ENCODE measurements at regions not wholly inside any gene's neighbourhood (a gene's known extent, or its start where the extent isn't known, plus 50 kb on each side); places are given as distances from the start of the nearest gene placed in this dataset.
"Not testable (repeated sequence)": the region's sequence is repeated elsewhere in the genome, so short reads cannot be mapped to it uniquely, and the experiment has no call there.

- TF ChIP-seq CTCF (conservative IDR thresholded peaks at IDR 0.05) (no peak), ZFX (IDR thresholded peaks at IDR 0.05) (no peak)
- no peak overlapping the region for H3K27ac ChIP-seq
Observed at GRCh38 chr18:10127729-10128128, 213.9 kb downstream of the VAPA start.

GRCh38 chr18:10128921-10129501, 215.2 kb downstream of the VAPA start:
- TF ChIP-seq CTCF (conservative IDR thresholded peaks at IDR 0.05) (no peak), ZFX (IDR thresholded peaks at IDR 0.05) (no peak)

GRCh38 chr18:10130606-10131005, 216.8 kb downstream of the VAPA start:
- H3K27ac ChIP-seq: no peak overlapping the region
- no peak for TF ChIP-seq ZFX (IDR thresholded peaks at IDR 0.05)

More at GRCh38 chr18:10128921-10129501, 215.2 kb downstream of the VAPA start:
- no peak overlapping the region for H3K27ac ChIP-seq

- H3K27ac ChIP-seq: no peak overlapping the region
- no peak for TF ChIP-seq CTCF (conservative IDR thresholded peaks at IDR 0.05)
- no peak for TF ChIP-seq ZFX (IDR thresholded peaks at IDR 0.05)
Observed at GRCh38 chr18:10131081-10131459, 217.3 kb downstream of the VAPA start.

- TF ChIP-seq CTCF (conservative IDR thresholded peaks at IDR 0.05): no peak
- TF ChIP-seq ZFX (IDR thresholded peaks at IDR 0.05): no peak
- no peak overlapping the region for H3K27ac ChIP-seq
Observed at GRCh38 chr18:10131460-10132395, 217.9 kb downstream of the VAPA start.

GRCh38 chr18:10133516-10133915, 219.7 kb downstream of the VAPA start:
- TF ChIP-seq ZFX (IDR thresholded peaks at IDR 0.05) (no peak), CTCF (conservative IDR thresholded peaks at IDR 0.05) (no peak)
- no peak overlapping the region for H3K27ac ChIP-seq

- TF ChIP-seq CTCF (conservative IDR thresholded peaks at IDR 0.05) (no peak), ZFX (IDR thresholded peaks at IDR 0.05) (no peak)
- no peak overlapping the region for H3K27ac ChIP-seq
Observed at GRCh38 chr18:10134204-10134603, 220.4 kb downstream of the VAPA start.

- not testable (repeated sequence) for H3K27ac ChIP-seq
Observed at GRCh38 chr18:10134749-10135148, 220.9 kb downstream of the VAPA start.
